GM19023 (cell line): ENCODE measurements at regions not wholly inside any gene's neighbourhood (a gene's known extent, or its start where the extent isn't known, plus 50 kb on each side); places are given as distances from the start of the nearest gene placed in this dataset.

Source experiments
- ATAC-seq: cut with Tn5 transposase; IDR thresholded peaks from one replicate; pipeline ENCODE4 v1.9.1; 2021; ENCODE audit warnings: mild to moderate bottlenecking, moderate library complexity; ENCODE audit not compliant: unreplicated experiment

- ATAC-seq, result no peak
Measured at GRCh38 chr7:95669513-95669912, 73.2 kb upstream of the PDK4 start.

- ATAC-seq, result no peak
Measured at GRCh38 chr7:95668504-95669018, 72.2 kb upstream of the PDK4 start.

GRCh38 chr7:95662987-95663386, 66.7 kb upstream of the PDK4 start:
- no peak for ATAC-seq

- no peak for ATAC-seq
Measured at GRCh38 chr7:95660023-95660434, 63.7 kb upstream of the PDK4 start.

- no peak for ATAC-seq
Measured at GRCh38 chr7:95658676-95659075, 62.4 kb upstream of the PDK4 start.

- no peak for ATAC-seq
Measured at GRCh38 chr7:95649546-95649945, 53.2 kb upstream of the PDK4 start.

GRCh38 chr7:95646350-95646749, 50.0 kb upstream of the PDK4 start:
- ATAC-seq, result no peak
